BLaER1 (cell line): ENCODE measurements at regions not wholly inside any gene's neighbourhood (a gene's known extent, or its start where the extent isn't known, plus 50 kb on each side); places are given as distances from the start of the nearest gene placed in this dataset.

Experiments used
- H3K27ac ChIP-seq: shearing (Covaris generic); formaldehyde crosslinking; 2 replicates; pipeline ENCODE4 v1.8.1; 2022
- H3K27me3 ChIP-seq: shearing (Covaris generic); formaldehyde crosslinking; 2 replicates; pipeline ENCODE4 v1.8.1; 2022
- H3K36me3 ChIP-seq: shearing (Covaris generic); formaldehyde crosslinking; 2 replicates; pipeline ENCODE4 v1.8.1; 2022
- H3K4me1 ChIP-seq: shearing (Covaris generic); formaldehyde crosslinking; 2 replicates; pipeline ENCODE4 v1.8.1; 2022
- H3K4me2 ChIP-seq: shearing (Covaris generic); formaldehyde crosslinking; 2 replicates; pipeline ENCODE4 v1.8.1; 2022
- H3K4me3 ChIP-seq: shearing (Covaris generic); formaldehyde crosslinking; 2 replicates; pipeline ENCODE4 v1.8.1; 2022
- H3K9ac ChIP-seq: shearing (Covaris generic); formaldehyde crosslinking; 2 replicates; pipeline ENCODE4 v1.8.1; 2022
- H3K9me3 ChIP-seq: shearing (Covaris generic); formaldehyde crosslinking; 2 replicates; pipeline ENCODE4 v1.8.1; 2022
- H4K20me1 ChIP-seq: shearing (Covaris generic); formaldehyde crosslinking; 2 replicates; pipeline ENCODE4 v1.8.1; 2022
- Cebpa-rat ChIP-seq: shearing (Covaris generic); IDR thresholded peaks from 2 replicates; pipeline ENCODE4 v1.8.1; 2022

DNA sequence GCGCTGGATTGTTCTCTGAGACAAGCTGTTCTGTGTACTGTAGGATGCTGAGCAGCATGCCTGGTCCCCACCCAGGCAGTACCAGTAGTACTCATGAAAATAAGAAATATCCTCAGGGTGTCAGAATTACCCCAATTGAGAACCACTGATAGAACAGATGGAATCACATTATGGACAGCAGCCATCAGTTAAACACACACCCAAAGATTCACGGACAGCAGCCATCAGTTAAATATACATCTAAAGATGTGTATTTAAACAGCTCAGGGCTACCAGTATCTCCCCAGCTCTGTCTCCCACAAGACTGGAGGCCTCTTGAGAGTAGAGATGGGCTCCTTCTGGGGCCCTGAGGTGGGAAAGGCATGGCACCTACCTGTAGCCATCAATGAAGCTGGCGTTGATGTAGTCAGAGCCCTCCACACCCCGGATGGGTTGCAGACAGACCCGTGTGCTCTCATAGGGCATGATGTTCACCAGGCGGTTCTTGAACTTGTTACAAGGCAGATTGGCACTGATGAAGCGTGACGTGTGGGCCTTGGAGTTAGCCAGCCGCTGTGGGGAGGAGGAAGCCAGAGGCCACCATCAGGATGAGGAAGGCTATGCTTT lies 129.3 kb downstream of the PTPRS start:
- no peak overlapping the region for H3K4me2 ChIP-seq

DNA sequence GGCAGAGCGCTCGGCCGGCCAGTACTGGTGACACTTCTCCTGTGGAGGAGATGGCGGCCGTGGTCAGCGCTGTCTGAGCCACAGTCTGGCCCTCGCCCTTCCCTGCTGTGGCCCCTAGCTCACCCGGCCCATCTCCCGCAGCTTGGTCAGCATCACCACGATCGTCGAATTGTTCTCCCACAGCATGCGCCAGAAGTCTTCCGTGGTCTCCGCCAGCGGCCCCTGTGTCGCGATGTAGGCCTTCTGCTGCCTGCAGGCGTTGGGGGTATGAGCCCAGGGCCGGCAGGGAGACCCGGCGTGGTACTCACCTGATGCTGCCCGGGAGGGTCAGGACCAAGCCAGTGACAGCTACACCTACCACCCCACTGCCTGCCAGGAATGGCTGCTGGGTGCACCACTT lies 130.1 kb downstream of the PTPRS start:
- Histone ChIP-seq H3K4me2 (no peak overlapping the region), H3K4me3 (no peak overlapping the region), H3K4me1 (no peaks in the 10 kb centered on the region), H3K36me3 (peaks cover 90% of the 10 kb centered on the region), H3K9me3 (peaks cover 20% of the 10 kb centered on the region), H3K27ac (no peak overlapping the region), H3K27me3 (no peaks in the 10 kb centered on the region), H4K20me1 (no peaks in the 10 kb centered on the region), H3K9ac (no peak overlapping the region)
- no peak for TF ChIP-seq Cebpa-rat

More for the DNA sequence above, 129.3 kb downstream of the PTPRS start:
- Histone ChIP-seq H3K9ac (no peak overlapping the region), H4K20me1 (no peaks in the 10 kb centered on the region), H3K27ac (no peak overlapping the region), H3K4me3 (no peak overlapping the region), H3K27me3 (no peaks in the 10 kb centered on the region), H3K9me3 (peaks cover 20% of the 10 kb centered on the region), H3K4me1 (peaks cover 7% of the 10 kb centered on the region), H3K36me3 (peaks cover 95% of the 10 kb centered on the region)
- TF ChIP-seq Cebpa-rat: no peak

GRCh38 chr19:5207806-5208205 lies 132.8 kb downstream of the PTPRS start:
- no peak for TF ChIP-seq Cebpa-rat
- no peaks in the 10 kb centered on the region for H3K4me1 ChIP-seq
- no peak overlapping the region for H3K9ac ChIP-seq
- H3K4me3 ChIP-seq: no peak overlapping the region
- no peaks in the 10 kb centered on the region for H4K20me1 ChIP-seq
- peaks cover 74% of the 10 kb centered on the region for H3K36me3 ChIP-seq
- peaks cover 34% of the 10 kb centered on the region for H3K9me3 ChIP-seq
- H3K27ac ChIP-seq: no peak overlapping the region
- H3K4me2 ChIP-seq: no peak overlapping the region
- H3K27me3 ChIP-seq: no peaks in the 10 kb centered on the region

- Histone ChIP-seq H3K9me3 (peaks cover 45% of the 10 kb centered on the region), H3K4me2 (no peak overlapping the region), H3K4me1 (no peaks in the 10 kb centered on the region), H3K9ac (no peak overlapping the region), H3K36me3 (peaks cover 65% of the 10 kb centered on the region), H3K4me3 (no peak overlapping the region), H3K27me3 (no peaks in the 10 kb centered on the region), H3K27ac (no peak overlapping the region), H4K20me1 (no peaks in the 10 kb centered on the region)
- TF ChIP-seq Cebpa-rat: no peak
These were observed 133.9 kb downstream of the PTPRS start for GRCh38 chr19:5206751-5207075.

- no peak for TF ChIP-seq Cebpa-rat
These were observed 134.5 kb downstream of the PTPRS start for GRCh38 chr19:5205937-5206750.

GRCh38 chr19:5205381-5205780 lies 135.2 kb downstream of the PTPRS start:
- Histone ChIP-seq H3K9ac (no peak overlapping the region), H3K4me2 (no peak overlapping the region), H3K9me3 (peaks cover 45% of the 10 kb centered on the region), H3K36me3 (peaks cover 55% of the 10 kb centered on the region), H3K4me1 (no peaks in the 10 kb centered on the region), H3K4me3 (no peak overlapping the region), H4K20me1 (no peaks in the 10 kb centered on the region), H3K27me3 (no peaks in the 10 kb centered on the region), H3K27ac (no peak overlapping the region)
- TF ChIP-seq Cebpa-rat: no peak

More at GRCh38 chr19:5205937-5206750, 134.5 kb downstream of the PTPRS start:
- Histone ChIP-seq H3K27me3 (no peaks in the 10 kb centered on the region), H3K4me3 (no peak overlapping the region), H3K9me3 (peaks cover 45% of the 10 kb centered on the region), H3K4me2 (no peak overlapping the region), H3K4me1 (no peaks in the 10 kb centered on the region), H3K36me3 (peaks cover 63% of the 10 kb centered on the region), H3K9ac (no peak overlapping the region), H4K20me1 (no peaks in the 10 kb centered on the region), H3K27ac (no peak overlapping the region)

- Histone ChIP-seq H3K4me2 (no peak overlapping the region), H3K27ac (no peak overlapping the region), H3K9me3 (peaks cover 45% of the 10 kb centered on the region), H3K9ac (no peak overlapping the region), H3K4me1 (no peaks in the 10 kb centered on the region), H3K27me3 (no peaks in the 10 kb centered on the region), H4K20me1 (no peaks in the 10 kb centered on the region), H3K4me3 (no peak overlapping the region), H3K36me3 (peaks cover 44% of the 10 kb centered on the region)
- TF ChIP-seq Cebpa-rat: no peak
These were observed 136.4 kb downstream of the PTPRS start for GRCh38 chr19:5204212-5204611.
